Stimulated activated naive CD4-positive, alpha-beta T cell (primary cell): ENCODE measurements at regions not wholly inside any gene's neighbourhood (a gene's known extent, or its start where the extent isn't known, plus 50 kb on each side); places are given as distances from the start of the nearest gene placed in this dataset.
"Not testable (repeated sequence)": the region's sequence is repeated elsewhere in the genome, so short reads cannot be mapped to it uniquely, and the experiment has no call there.

ENCODE experiments used
- DNase-seq, 6 experiments: peaks; one replicate each; lab custom pipeline; 2025; lab: John Stamatoyannopoulos, UW

DNA sequence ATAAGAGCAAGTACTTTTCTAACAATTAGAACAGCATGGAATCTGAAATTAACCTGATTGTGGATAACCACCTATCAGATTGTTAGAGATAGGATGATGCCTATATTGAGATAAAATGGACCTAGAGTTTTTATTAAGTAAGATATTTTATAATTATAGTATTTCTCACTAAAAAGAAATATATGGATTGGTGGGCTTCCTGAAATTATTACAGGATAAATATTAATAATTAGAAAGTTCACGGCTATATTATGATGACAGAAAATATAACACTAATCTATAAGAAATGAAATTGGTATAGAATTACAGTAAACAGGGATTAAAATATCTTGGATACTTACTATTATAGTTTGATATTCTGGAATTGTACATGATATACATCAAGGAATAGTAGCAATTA lies 378.0 kb upstream of the SPRY2 start:
- DNase-seq, result no peak

DNA sequence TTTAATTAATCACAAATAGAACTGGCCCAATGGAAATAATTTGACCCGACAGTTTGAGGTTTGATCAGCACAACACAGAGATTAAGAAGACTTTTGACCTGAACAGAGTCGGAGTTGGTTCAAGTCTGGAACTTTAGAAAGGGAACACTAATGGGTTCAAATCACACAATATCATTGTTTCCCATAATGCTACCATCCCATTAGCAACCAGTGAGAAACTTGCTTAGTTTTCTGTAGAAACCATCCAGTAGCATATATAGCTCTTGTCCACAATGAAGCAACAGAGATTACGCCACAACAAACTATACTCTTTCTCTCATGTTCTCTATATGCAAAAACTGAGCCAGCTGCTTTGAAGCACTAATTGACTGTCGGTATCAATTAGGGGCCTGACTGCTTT lies 376.9 kb upstream of the SPRY2 start:
- no peak for DNase-seq

DNA sequence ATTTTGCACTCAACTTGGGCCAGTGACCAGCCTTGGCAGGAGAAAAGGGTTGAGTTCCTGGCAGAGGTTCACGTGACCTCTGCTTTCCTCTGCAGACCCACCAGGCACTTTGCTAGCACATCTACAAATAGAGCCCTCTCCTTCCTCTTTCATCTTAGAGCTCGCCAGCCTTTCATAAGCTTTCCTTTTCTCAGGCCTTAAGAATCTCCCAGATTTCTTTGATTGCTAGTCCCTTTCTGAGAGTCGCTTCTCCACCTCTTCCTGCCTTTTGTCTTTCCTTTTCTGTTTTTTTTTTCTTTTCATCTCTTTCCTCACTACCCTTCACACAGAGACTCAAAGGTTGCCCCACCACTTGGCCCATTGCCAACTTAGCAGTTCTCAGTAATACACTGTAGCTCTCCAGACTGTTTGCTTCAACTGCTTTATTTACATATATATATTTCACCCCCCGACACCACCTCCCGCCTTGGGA lies 375.7 kb upstream of the SPRY2 start:
- no peak for DNase-seq

DNA sequence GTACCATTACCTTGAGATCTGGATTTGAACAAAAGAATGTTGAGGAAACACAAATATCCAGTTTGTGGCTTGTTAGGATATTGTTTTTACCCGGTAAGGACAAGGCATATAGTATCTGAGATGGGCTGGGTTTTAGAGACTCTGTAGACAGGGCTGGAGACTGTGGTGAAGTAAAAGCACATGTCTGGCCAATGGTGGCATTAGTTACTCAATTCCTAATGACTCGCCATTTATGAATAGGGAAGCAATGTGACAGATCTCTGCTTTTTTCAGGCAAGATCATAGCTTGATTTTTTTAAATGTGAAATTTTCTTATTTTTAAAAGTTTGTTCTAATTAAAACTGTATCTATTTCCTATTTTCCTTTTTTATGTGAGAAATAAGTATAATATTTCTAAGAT lies 371.1 kb upstream of the SPRY2 start:
- DNase-seq, result no peak

DNA sequence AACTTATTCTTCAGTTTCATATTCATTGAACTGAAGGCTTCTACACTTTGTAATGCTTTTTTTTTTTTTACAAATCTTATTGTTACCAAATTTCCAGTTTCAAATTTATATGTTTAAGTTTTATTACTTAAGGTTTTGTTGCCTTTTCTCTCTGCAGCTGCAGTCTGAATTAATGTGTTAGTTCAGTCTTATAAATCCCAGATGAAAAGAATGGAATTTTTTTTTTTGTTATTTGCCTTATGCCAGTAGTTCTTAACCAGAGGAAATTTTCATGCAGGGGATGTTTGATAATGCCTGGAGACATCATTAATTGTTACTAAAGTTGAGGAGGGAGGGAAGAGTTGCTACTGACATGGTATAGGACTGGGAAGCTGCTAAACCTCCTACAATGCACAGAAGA lies 367.9 kb upstream of the SPRY2 start:
- no peak for DNase-seq

DNA sequence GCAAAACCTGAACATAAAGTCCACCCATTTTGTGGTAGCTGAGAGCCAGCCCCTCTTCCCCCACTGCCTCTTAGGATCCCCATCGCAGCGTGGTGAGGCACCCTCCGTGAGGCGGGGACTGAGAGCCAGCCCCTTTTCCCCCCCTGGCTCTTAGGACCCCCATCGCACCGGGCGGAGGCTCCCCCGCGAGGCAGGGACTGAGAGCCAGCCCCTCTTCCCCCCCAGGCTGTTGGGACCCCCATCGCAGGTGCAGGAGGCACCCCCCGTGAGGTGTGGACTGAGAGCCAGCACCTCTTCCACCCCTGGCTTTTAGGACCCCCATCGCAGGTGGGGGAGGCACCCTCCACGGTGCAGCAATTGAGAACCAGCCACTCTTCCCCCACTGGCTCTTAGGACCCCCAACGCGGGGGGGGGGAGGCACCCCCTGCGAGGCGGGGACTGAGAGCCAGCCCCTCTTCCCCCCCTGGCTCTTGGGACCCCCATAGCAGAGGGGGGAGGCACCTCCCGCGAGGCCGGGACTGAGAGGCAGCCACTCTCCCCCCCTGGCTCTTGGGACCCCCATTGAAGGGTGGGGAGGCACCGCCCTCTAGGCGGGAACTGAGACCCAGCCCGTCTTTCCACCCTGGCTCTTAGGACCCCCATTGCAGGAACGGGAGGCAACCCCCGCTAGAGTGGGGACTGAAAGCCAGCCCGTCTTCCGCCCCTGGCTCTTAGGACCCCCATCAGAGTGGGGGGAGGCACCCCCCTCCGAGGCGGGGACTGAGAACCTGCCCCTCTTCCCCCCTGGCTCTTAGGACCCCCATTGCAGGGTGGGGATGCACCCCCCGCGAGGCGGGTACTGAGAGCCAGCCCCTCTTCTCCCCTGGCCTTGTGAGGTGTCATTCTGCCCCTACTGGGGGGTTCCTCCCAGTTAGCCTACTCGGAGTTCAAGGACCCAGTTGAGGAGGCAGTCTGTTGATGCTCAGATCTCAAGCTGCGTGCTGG lies 366.4 kb upstream of the SPRY2 start:
- DNase-seq, result no peak

DNA sequence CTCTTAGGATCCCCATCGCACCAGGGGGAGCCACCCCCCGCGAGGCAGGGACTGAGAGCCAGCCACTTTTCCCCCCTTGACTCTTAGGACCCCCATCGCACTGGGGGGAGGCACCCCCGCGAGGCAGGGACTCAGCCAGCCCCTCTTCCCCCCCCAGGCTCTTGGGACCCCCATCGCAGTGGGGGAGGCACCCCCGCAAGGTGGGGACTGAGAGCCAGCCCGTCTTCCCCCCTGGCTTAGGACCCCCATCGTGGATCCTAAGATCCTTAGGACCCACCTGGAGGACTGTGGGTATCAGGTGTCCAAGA lies 365.2 kb upstream of the SPRY2 start:
- no peak for DNase-seq

DNA sequence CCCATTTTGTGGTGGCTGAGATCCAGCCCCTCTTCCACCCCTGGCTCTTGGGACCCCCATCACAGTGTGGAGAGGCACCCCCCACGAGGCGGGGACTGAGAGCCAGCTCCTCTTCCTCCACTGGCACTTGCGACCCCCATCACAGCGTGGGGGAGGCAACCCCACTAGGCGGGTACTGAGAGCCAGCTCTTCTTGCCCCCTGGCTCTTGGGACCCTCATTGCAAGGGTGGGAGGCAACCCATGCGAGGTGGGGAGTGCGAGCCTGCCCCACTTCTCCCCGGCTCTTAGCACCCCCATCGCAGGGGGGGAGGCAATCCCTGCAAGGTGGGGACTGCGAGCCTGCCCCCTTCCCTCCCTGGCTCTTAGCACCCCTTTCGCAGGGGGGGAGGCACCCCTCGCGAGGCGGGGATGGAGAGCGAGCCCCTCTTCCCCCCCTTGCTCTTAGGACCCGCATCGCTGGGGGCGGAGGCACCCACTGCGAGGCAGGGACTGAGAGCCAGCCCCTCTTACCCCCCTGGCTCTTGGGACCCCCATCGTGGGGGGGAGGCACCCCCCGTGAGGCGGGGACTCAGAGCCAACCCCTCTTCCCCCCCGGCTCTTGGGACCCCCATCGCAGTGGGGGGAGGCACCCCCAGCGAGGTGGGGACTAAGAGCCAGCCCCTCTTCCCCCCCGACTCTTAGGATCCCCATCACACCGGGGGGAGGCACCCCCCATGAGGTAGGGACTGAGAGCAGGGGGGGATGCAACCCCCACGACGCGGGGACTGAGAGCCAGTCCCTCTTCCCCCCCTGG lies 364.6 kb upstream of the SPRY2 start:
- no peak for DNase-seq

DNA sequence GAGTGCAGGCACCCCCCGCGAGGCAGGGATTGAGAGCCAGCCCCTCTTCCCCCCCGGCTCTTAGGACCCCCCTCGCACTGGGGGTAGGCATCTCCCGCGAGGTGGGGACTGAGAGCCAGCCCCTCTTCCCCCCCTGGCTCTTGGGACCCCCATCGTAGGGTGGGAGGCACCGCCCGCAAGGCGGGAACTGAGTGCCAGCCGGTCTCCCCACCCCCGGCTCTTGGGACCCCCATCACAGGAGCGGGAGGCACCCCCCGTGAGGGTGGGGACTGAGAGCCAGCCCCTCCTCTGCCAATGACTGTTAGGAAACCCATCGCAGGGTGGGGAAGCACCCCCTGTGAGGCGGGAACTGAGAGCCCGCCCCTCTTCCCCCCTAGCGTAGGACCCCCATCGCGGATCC lies 363.4 kb upstream of the SPRY2 start:
- no peak for DNase-seq

DNA sequence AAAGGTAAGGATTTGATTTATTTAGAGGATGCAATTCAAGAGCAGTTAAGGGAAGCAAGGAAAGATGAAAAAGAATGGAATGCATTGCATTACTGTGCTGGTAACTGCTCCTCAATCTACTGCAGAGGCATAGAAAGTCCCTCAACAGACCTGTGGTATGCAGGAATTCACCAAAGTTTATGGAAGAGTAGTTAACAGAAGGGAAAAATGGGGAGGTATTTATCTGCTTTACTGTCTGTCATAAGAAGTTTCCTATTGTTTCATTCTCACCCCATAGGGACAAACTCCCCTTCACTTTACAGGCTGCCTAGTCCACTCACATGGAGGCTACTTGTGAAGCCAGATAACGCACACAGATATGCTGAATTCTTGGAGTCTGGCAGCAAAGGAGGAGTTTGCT lies 354.9 kb upstream of the SPRY2 start:
- DNase-seq, result no peak

DNA sequence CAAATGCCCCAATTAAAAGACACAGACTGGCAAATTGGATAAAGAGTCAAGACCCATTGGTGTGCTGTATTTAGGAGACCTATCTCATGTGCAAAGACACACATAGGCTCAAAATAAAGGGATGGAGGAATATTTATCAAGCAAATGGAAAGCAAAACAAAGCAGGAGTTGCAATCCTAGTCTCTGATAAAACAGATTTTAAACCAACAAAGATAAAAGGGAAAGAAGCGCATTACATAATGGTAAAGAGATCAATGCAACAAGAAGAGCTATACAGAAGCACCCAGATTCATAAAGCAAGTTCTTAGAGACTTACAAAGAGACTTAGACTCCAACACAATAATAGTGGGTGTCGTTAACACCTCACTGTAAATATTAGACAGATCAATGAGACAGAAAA lies 350.9 kb upstream of the SPRY2 start:
- not testable (repeated sequence) for DNase-seq

DNA sequence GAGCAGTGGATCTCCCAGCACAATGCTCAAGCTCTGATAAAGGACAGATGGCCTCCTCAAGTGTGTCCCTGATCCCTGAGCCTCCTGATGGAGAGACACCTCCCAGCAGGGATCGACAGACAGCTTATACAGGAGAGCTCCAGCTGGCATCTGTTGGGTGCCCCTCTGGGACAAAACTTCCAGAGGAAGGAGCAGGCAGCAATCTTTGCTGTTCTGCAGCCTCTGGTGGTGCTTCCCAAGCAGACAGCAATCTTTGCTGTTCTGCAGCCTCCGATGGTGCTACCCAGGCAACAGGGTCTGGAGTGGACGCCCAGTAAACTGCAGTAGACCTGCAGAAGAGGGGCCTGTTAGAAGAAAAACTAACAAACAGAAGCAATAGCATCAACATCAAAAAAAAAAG lies 349.3 kb upstream of the SPRY2 start:
- DNase-seq, result no peak

DNA sequence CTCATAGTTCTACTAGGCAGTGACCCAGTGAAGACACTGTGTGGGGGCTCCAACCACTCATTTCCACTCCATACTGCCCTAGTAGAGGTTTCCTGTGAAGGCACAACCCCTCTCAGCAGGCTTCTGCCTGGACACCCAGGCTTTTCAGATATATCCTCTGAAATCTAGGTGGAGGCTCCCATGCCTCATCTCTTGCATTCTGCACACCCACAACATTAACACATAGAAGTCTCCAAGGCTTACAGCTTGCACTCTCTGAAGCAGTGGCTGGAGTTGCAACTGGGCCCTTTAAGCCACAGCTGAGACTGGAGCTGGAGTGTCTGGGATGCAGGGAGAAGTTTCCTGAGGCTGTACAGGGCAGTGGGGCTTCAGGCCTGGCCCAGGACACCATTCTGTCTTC lies 347.7 kb upstream of the SPRY2 start:
- DNase-seq, result no peak

DNA sequence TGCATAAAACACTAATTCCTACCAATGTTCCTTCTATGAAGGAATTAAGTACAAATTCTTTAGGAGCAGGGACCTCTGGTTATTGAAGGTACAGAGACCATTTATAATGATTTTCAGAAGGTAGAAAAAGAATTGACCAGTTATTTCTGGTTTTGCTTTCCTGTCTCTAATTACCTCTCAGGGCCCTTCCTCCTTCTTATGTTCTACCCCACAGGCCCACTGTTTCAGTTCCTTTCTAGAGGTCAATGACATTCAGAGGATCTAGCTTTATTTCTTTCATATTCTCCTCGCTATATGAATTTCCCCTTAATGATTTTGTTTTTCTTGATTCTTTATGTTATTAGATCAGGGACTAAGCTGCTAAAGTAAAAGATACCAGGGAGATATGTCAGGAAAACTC lies 345.0 kb upstream of the SPRY2 start:
- no peak for DNase-seq

DNA sequence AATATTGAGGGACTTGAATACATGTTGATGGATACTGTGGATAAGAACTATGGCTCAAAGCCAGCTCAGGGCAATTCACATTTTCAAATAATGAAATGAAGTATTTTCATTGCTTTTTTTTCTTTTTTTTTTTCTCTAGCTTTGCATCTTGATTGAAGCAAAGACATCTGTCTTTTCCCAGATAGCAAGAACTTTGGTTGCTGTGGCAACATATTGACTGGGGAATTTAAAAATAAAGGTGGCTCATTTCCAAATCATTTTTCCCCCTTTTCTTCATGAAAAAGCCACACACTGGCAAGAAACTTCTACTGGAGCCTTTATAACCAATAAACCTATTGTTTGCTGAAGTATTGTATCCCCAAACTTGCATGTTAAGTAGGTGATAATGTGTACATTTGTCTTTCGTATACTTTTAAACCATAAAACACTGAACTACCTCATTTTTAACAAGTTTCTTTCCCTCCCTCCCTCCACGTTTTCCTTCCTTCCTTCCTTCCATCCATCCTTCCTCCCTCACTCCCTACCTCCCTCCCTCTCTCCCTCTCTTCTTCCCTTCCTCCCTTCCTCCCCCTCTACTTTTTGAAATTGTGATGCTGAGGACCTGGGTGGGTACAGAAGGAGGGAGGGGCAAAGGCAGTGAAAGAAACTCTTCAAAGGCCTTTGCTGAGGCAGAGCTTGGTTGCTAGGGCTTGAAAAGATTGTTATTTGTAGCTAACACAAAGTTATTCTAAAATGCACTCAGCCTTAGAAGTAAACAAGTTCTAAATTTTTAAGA lies 343.5 kb upstream of the SPRY2 start:
- no peak for DNase-seq

DNA sequence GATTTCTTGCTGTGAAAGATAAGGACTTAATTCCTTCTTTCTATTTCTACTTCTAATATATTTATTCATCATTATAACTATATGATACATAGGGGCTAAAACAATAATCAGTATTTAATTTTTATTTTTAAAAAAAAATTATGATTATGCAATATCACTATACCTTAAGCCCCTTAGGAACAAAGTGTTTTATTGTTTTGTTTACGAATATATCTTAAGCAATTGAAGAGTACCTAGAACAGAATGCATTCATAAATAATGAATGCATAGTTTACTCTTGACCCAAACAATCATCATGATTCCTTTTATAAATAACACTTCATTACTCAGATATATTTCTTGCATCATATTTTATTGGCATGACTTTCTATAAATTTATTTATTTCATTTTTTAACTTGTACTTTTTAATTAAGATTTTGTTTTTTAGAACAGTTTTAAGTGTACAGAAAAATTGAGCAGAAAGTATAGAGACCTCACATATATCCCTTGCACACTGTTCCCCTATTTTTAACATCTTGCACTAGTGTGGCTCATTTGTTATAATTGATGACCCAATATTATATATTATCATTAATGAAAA lies 339.9 kb upstream of the SPRY2 start:
- no peak for DNase-seq

DNA sequence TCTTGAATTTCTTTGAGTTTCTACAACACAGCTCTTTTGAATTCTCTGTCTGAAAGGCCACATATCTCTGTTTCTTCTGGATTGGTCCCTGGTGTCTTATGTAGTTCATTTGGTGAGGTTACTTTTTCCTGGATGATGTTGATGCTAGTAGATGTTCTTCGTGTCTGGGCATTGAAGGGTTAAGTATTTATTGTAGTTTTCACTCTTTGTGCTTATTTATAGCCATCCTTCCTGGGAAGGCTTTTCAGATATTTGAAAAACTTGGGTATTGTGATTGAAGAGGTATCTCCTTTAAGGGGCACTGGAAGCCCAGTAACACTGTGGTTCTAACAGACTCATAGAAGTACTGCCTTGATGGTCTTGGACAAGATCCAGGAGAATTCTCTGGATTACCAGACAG lies 338.5 kb upstream of the SPRY2 start:
- no peak for DNase-seq

DNA sequence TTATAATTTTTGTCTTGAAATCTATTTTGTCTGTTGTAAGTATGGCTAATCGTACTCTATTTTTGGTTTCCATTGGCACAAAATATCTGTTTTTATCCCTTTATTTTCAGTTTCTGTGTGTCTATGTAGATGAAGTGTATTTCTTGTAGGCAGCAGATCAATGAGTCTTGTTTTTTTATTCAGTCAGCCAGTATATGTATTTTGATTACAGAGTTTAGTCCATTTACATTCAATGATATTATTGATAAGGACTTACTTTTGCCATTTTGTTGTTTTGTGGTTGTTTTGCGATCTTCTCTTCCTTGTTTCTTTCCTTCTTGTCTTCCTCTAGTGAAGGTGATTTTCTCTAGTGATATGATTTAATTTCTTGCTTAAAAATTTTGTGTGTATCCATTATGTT lies 336.3 kb upstream of the SPRY2 start:
- no peak for DNase-seq

DNA sequence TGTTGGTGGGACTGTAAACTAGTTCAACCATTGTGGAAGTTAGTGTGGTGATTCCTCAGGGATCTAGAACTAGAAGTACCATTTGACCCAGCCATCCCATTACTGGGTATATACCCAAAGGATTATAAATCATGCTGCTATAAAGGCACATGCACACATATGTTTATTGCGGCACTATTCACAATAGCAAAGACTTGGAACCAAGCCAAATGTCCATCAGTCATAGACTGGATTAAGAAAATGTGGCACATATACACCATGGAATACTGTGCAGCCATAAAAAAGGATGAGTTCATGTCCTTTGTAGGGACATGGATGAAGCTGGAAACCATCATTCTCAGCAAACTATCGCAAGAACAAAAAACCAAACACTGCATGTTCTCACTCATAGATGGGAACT lies 334.5 kb upstream of the SPRY2 start:
- not testable (repeated sequence) for DNase-seq

DNA sequence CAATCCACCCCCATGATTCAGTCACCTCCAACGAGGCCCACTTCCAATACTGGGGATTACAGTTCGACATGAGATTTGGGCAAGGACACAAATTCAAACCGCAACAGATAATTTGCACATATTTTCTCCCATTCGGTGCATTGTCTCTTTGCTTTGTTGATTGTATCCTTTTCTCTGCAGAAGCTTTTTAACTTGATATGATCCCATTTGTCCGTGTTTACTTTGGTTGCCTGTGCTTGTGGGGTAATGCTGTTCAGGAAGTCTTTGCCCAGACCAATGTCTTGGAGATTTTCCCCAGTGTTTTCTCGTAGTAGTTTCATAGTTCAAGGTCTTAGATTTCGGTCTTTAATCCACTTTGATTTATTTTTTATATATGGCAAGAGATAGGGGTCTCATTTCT lies 330.8 kb upstream of the SPRY2 start:
- DNase-seq, result no peak

DNA sequence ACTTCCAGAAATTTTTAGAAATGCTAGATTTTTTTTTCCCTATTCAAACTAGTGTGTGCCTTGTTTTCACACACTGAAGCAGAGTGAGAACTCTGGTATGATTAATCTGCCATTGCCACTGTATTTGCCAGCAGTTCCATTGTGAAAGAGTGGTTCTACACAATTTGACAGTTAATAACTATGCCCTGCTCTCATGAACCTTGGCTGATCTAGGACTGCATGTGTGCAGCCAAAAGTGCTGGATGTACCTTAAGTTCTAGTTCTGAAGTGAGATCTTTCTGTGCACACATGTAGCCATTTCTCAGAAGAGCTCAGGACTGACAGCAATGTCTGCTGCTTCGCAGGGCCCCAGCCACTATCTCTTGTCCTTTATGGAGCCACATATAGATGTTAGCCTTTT lies 328.2 kb upstream of the SPRY2 start:
- no peak for DNase-seq

DNA sequence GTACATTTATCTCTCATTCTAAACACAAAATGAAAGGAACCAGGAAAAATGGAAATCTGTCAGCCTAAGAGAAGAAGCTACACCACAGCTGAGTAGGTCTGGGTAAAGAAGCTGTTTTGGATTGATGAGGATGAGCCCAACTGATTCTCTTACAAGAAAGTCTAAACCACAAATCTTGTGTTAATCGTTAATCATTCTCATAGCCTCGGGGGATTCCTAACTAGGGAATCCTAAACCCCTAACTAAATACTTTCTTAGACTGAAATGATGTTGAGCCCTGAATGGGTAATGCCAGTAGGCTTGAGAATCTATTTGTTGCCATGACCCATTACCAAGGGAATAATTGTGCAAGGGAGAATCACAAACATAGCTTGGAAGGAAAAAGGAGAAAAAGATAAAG lies 327.5 kb upstream of the SPRY2 start:
- DNase-seq, result no peak
